Keratinocyte (primary cell): ENCODE measurements at regions not wholly inside any gene's neighbourhood (a gene's known extent, or its start where the extent isn't known, plus 50 kb on each side); places are given as distances from the start of the nearest gene placed in this dataset.
"Not testable (repeated sequence)": the region's sequence is repeated elsewhere in the genome, so short reads cannot be mapped to it uniquely, and the experiment has no call there.

ENCODE experiments used
- DNase-seq: peaks from one replicate; pipeline ENCODE4 v3.0.0-alpha.2; 2011; ENCODE audit warnings: low read depth, missing footprints, low spot score
- FAIRE-seq: peaks from 2 replicates; lab custom pipeline; 2011; peaks lifted over from hg19 to GRCh38; lab: Jason Lieb, UNC
- H2AFZ ChIP-seq: 2 replicates; pipeline ENCODE4 v1.6.0; 2012; ENCODE audit warnings: low read length, control low read depth, inconsistent platforms; ENCODE audit not compliant: control insufficient read depth
- H3K27ac ChIP-seq: 2 replicates; pipeline ENCODE4 v1.5.1; 2011; ENCODE audit warnings: low read length; ENCODE audit not compliant: control insufficient read depth, insufficient read depth
- H3K27me3 ChIP-seq: 3 replicates; pipeline ENCODE4 v1.6.0; 2011; ENCODE audit warnings: low read length; ENCODE audit not compliant: control insufficient read depth, insufficient read depth; ENCODE audit errors: extremely low read depth
- H3K36me3 ChIP-seq, 2 experiments: 2 replicates in 1 of 2; 3 replicates in 1 of 2; pipeline ENCODE4 v1.5.1; 2011; ENCODE audit warnings: low read length in 2 of 2, mild to moderate bottlenecking in 1 of 2; ENCODE audit not compliant: control insufficient read depth in 2 of 2, insufficient read depth in 2 of 2; ENCODE audit errors: extremely low read depth in 1 of 2
- H3K4me1 ChIP-seq: 3 replicates; pipeline ENCODE4 v1.5.1; 2011; ENCODE audit warnings: low read length; ENCODE audit not compliant: control insufficient read depth, insufficient read depth; ENCODE audit errors: extremely low read depth
- H3K4me2 ChIP-seq: 3 replicates; pipeline ENCODE4 v1.6.0; 2011; ENCODE audit warnings: low read depth, low read length; ENCODE audit not compliant: control insufficient read depth, insufficient read depth; ENCODE audit errors: extremely low read depth
- H3K4me3 ChIP-seq, 3 experiments: fragments of 200-600 bp in 1 of 3; sonication (generic) in 1 of 3; 2 replicates in 2 of 3; 3 replicates in 1 of 3; pipeline ENCODE4 v1.5.1; 2011 to 2016; ENCODE audit warnings: low read length in 3 of 3, mild to moderate bottlenecking in 3 of 3, control low read depth in 2 of 3, inconsistent platforms in 1 of 3, low read depth in 1 of 3, mixed read lengths in 1 of 3, mixed run types in 1 of 3, moderate library complexity in 1 of 3; ENCODE audit not compliant: control insufficient read depth in 2 of 3, insufficient read depth in 2 of 3; ENCODE audit errors: extremely low read depth in 1 of 3
- H3K79me2 ChIP-seq: 2 replicates; pipeline ENCODE4 v1.6.0; 2012; ENCODE audit warnings: low read length; ENCODE audit not compliant: control insufficient read depth, insufficient read depth
- H3K9ac ChIP-seq: 3 replicates; pipeline ENCODE4 v1.6.0; 2011; ENCODE audit warnings: low read length; ENCODE audit not compliant: control insufficient read depth, insufficient read depth; ENCODE audit errors: extremely low read depth
- H3K9me1 ChIP-seq: 3 replicates; pipeline ENCODE4 v1.6.0; 2011; ENCODE audit warnings: low read length; ENCODE audit not compliant: control insufficient read depth, insufficient read depth; ENCODE audit errors: extremely low read depth
- H3K9me3 ChIP-seq: 2 replicates; pipeline ENCODE4 v1.5.1; 2012; ENCODE audit warnings: low read depth, low read length; ENCODE audit not compliant: control insufficient read depth
- H4K20me1 ChIP-seq: 3 replicates; pipeline ENCODE4 v1.6.0; 2011; ENCODE audit warnings: low read length; ENCODE audit not compliant: control insufficient read depth, insufficient read depth; ENCODE audit errors: extremely low read depth
- CTCF ChIP-seq, 3 experiments: IDR thresholded peaks in 1 of 3; conservative IDR thresholded peaks in 1 of 3; optimal IDR thresholded peaks in 1 of 3; 2 replicates in 2 of 3; 3 replicates in 1 of 3; pipeline versions ENCODE3 to v1.5.1; 2011; ENCODE audit warnings: low read length in 3 of 3, mild to moderate bottlenecking in 3 of 3, moderate library complexity in 2 of 3, control low read depth in 1 of 3, inconsistent platforms in 1 of 3; ENCODE audit not compliant: insufficient read depth in 2 of 3; ENCODE audit errors: extremely low read depth in 1 of 3
- EZH2 ChIP-seq: IDR thresholded peaks from one replicate; pipeline ENCODE4 v1.6.1; 2012; ENCODE audit warnings: inconsistent platforms, mild to moderate bottlenecking, low read length, moderate library complexity
- dilution Hi-C: fragments of 300-500 bp; cut with MboI; formaldehyde crosslinking; loops from one replicate; pipeline ENCODE4 v1.7.0; 2020; ENCODE audit warnings: low sequenced_read_pairs; ENCODE audit not compliant: extremely low pct_ligation_motif_present

DNA sequence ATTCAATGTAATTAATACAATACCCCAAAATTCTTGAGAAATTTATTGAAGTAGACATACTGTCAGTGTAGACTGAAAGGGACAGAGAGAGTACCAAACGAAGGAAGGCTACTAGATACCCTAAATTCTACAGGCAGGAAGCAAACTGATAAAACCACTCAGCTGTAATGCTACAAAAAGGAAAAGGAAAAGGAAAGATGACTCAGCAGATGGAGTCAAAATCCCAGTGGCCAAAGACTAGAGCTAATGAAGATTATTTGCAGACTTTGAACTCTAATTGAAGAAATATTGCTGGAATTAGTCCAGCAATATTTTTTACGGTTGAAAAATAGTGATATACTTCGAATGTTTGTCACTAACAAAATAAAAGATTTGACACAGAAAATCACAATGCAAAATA, 671.9 kb downstream of the BRINP3 start:
- Histone ChIP-seq H3K4me3 (no peak overlapping the region), H3K36me3 (no peaks in the 10 kb centered on the region), H3K4me1 (no peaks in the 10 kb centered on the region), H3K27ac (no peak overlapping the region), H3K27me3 (no peaks in the 10 kb centered on the region), H3K9me1 (no peaks in the 10 kb centered on the region), H3K79me2 (no peaks in the 10 kb centered on the region), H4K20me1 (no peaks in the 10 kb centered on the region), H2AFZ (no peak overlapping the region), H3K9me3 (no peaks in the 10 kb centered on the region), H3K9ac (no peak overlapping the region), H3K4me2 (no peak overlapping the region)
- TF ChIP-seq EZH2 (no peak), CTCF (optimal IDR thresholded peaks at IDR 0.05 in 1 of 3, IDR thresholded peaks at IDR 0.05 in 1 of 3, conservative IDR thresholded peaks at IDR 0.05 in 1 of 3; ENCODE audit: extremely low read depth in 1 of 3, insufficient read depth in 2 of 3, low read length in 3 of 3) (no peak)
- FAIRE-seq, result no peak
- no peak for DNase-seq
- dilution Hi-C loops, result no loop called here

- dilution Hi-C loops, H3K4me2 ChIP-seq, FAIRE-seq: not testable (repeated sequence)
Observed at GRCh38 chr1:189810639-189811038, 667.0 kb downstream of the BRINP3 start.

DNA sequence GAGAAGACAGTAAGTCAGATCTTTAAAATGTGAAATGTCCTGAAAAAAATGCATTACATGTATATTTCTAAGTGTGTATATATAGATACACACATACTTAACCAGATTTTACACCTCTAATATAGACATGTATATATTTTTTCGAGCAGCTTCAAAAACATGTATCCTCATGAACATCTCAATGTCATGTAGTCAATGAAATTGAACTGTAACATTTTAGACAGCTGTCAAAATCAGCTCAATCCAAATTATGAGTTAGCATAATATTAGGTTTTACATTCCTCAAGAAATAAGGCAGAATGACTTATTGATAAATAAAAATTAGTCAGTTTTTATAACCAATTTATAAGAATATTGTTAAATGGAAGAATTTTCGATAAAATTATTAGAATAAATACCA, 665.7 kb downstream of the BRINP3 start:
- dilution Hi-C loops, result no loop called here
- no peaks in the 10 kb centered on the region for H3K9me3 ChIP-seq
- no peaks in the 10 kb centered on the region for H3K4me1 ChIP-seq
- H3K27ac ChIP-seq, result no peak overlapping the region
- no peak overlapping the region for H3K4me2 ChIP-seq
- H3K27me3 ChIP-seq, result no peaks in the 10 kb centered on the region
- H3K4me3 ChIP-seq, result no peak overlapping the region
- H3K36me3 ChIP-seq, result no peaks in the 10 kb centered on the region
- no peak for FAIRE-seq
- no peaks in the 10 kb centered on the region for H3K9me1 ChIP-seq
- H3K79me2 ChIP-seq, result no peaks in the 10 kb centered on the region
- H4K20me1 ChIP-seq, result no peaks in the 10 kb centered on the region
- DNase-seq, result no peak
- H3K9ac ChIP-seq, result no peak overlapping the region
- no peak for TF ChIP-seq EZH2
- no peak overlapping the region for H2AFZ ChIP-seq

More at GRCh38 chr1:189810639-189811038, 667.0 kb downstream of the BRINP3 start:
- DNase-seq, H3K27me3 ChIP-seq, H4K20me1 ChIP-seq, H3K9ac ChIP-seq, H3K27ac ChIP-seq, H3K79me2 ChIP-seq, H3K36me3 ChIP-seq, H3K4me1 ChIP-seq, H3K9me1 ChIP-seq, H3K4me3 ChIP-seq, H3K9me3 ChIP-seq, H2AFZ ChIP-seq: not testable (repeated sequence)
